HL-60 (cell line): ENCODE measurements at regions not wholly inside any gene's neighbourhood (a gene's known extent, or its start where the extent isn't known, plus 50 kb on each side); places are given as distances from the start of the nearest gene placed in this dataset.

ENCODE experiments used
- CTCF ChIP-seq: IDR thresholded peaks from one replicate; pipeline ENCODE4 v1.5.1; 2011; ENCODE audit warnings: low read length, control low read depth, inconsistent platforms; ENCODE audit not compliant: insufficient read depth
- GABPA ChIP-seq: IDR thresholded peaks from 2 replicates; pipeline ENCODE4 v1.6.1; 2012; ENCODE audit warnings: low read depth
- REST ChIP-seq: IDR thresholded peaks from 2 replicates; pipeline ENCODE4 v1.6.1; 2012; ENCODE audit warnings: low read depth; ENCODE audit not compliant: insufficient replicate concordance

GRCh38 chr22:22378446-22379415 lies 129.8 kb downstream of the ZNF280B start:
- TF ChIP-seq CTCF = no peak
- no peak for TF ChIP-seq GABPA
- TF ChIP-seq REST = no peak
